H9 (cell line): ENCODE measurements at regions not wholly inside any gene's neighbourhood (a gene's known extent, or its start where the extent isn't known, plus 50 kb on each side); places are given as distances from the start of the nearest gene placed in this dataset.

Experiments used
- DNase-seq: peaks from one replicate; pipeline ENCODE4 v3.0.0-alpha.2; 2017
- H2AFZ ChIP-seq: one replicate; pipeline ENCODE4 v1.6.1; 2013; ENCODE audit warnings: mild to moderate bottlenecking, low read length, control low read depth, moderate library complexity
- H2AK5ac ChIP-seq: 2 replicates; pipeline ENCODE4 v1.6.1; 2013; ENCODE audit warnings: low read length, control low read depth, mixed read lengths; ENCODE audit not compliant: insufficient read length
- H2BK120ac ChIP-seq: one replicate; pipeline ENCODE4 v1.6.1; 2013; ENCODE audit warnings: low read depth, mild to moderate bottlenecking, low read length, control low read depth, inconsistent platforms; ENCODE audit not compliant: poor library complexity, severe bottlenecking
- H2BK12ac ChIP-seq: 2 replicates; pipeline ENCODE4 v1.6.1; 2013; ENCODE audit warnings: low read length, control low read depth, mixed read lengths, low read depth; ENCODE audit not compliant: insufficient read length
- H2BK15ac ChIP-seq: 2 replicates; pipeline ENCODE4 v1.6.1; 2013; ENCODE audit warnings: low read depth, low read length, control low read depth
- H2BK20ac ChIP-seq: one replicate; pipeline ENCODE4 v1.6.1; 2013; ENCODE audit warnings: low read depth, mild to moderate bottlenecking, low read length, control low read depth, inconsistent platforms; ENCODE audit not compliant: poor library complexity, severe bottlenecking
- H2BK5ac ChIP-seq: 2 replicates; pipeline ENCODE4 v1.6.1; 2013; ENCODE audit warnings: low read length, control low read depth, mixed read lengths; ENCODE audit not compliant: insufficient read length
- H3K14ac ChIP-seq: 2 replicates; pipeline ENCODE4 v1.6.1; 2013; ENCODE audit warnings: low read length, control low read depth; ENCODE audit not compliant: insufficient read depth
- H3K18ac ChIP-seq: 2 replicates; pipeline ENCODE4 v1.6.1; 2013; ENCODE audit warnings: low read depth, mild to moderate bottlenecking, mixed read lengths, low read length, control low read depth; ENCODE audit not compliant: insufficient read length
- H3K23ac ChIP-seq: 2 replicates; pipeline ENCODE4 v1.6.1; 2013; ENCODE audit warnings: low read length, control low read depth, mixed read lengths, low read depth; ENCODE audit not compliant: insufficient read length
- H3K23me2 ChIP-seq: 2 replicates; pipeline ENCODE4 v1.6.1; 2013; ENCODE audit warnings: low read depth, mild to moderate bottlenecking, mixed read lengths, low read length, control low read depth; ENCODE audit not compliant: insufficient read length, poor library complexity, severe bottlenecking
- H3K27ac ChIP-seq: 2 replicates; pipeline ENCODE4 v1.5.1; 2013; ENCODE audit warnings: low read length, control low read depth, mixed read lengths, low read depth; ENCODE audit not compliant: insufficient read length
- H3K27me3 ChIP-seq: 2 replicates; pipeline ENCODE4 v1.6.1; 2013; ENCODE audit warnings: low read length, control low read depth, inconsistent platforms; ENCODE audit not compliant: insufficient read depth
- H3K4ac ChIP-seq: 2 replicates; pipeline ENCODE4 v1.6.1; 2013; ENCODE audit warnings: low read depth, mild to moderate bottlenecking, control low read depth, inconsistent platforms, low read length, moderate library complexity
- H3K4me1 ChIP-seq: 2 replicates; pipeline ENCODE4 v1.6.1; 2013; ENCODE audit warnings: low read length, control low read depth, inconsistent platforms; ENCODE audit not compliant: insufficient read depth
- H3K4me2 ChIP-seq: 2 replicates; pipeline ENCODE4 v1.6.1; 2013; ENCODE audit warnings: low read length, control low read depth, mixed read lengths; ENCODE audit not compliant: insufficient read length, insufficient read depth
- H3K56ac ChIP-seq: 2 replicates; pipeline ENCODE4 v1.6.1; 2013; ENCODE audit warnings: low read depth, mild to moderate bottlenecking, mixed read lengths, low read length, control low read depth; ENCODE audit not compliant: insufficient read length
- H3K79me1 ChIP-seq: 2 replicates; pipeline ENCODE4 v1.6.1; 2013; ENCODE audit warnings: low read depth, mild to moderate bottlenecking, moderate library complexity, low read length, control low read depth, inconsistent platforms; ENCODE audit not compliant: insufficient read depth, poor library complexity, severe bottlenecking
- H3K79me2 ChIP-seq: 2 replicates; pipeline ENCODE4 v1.6.1; 2013; ENCODE audit warnings: low read length, control low read depth, inconsistent platforms; ENCODE audit not compliant: insufficient read depth
- H3K9ac ChIP-seq: 2 replicates; pipeline ENCODE4 v1.6.1; 2013; ENCODE audit warnings: low read length, control low read depth, mixed read lengths; ENCODE audit not compliant: insufficient read length; ENCODE audit errors: extremely low read depth
- H3K9me3 ChIP-seq: one replicate; pipeline ENCODE4 v1.6.1; 2013; ENCODE audit warnings: low read depth, low read length, inconsistent platforms; ENCODE audit not compliant: control insufficient read depth
- H3T11ph ChIP-seq: one replicate; pipeline ENCODE4 v1.6.1; 2013; ENCODE audit warnings: mild to moderate bottlenecking, low read length, control low read depth, inconsistent platforms
- H4K20me1 ChIP-seq: one replicate; pipeline ENCODE4 v1.6.1; 2013; ENCODE audit not compliant: control insufficient read depth, insufficient read length, insufficient read depth
- H4K5ac ChIP-seq: 2 replicates; pipeline ENCODE4 v1.6.1; 2013; ENCODE audit warnings: low read depth, mild to moderate bottlenecking, mixed read lengths, low read length, control low read depth; ENCODE audit not compliant: insufficient read length
- H4K8ac ChIP-seq: replicated peaks from 2 replicates; pipeline ENCODE4 v1.6.1; 2013; ENCODE audit warnings: low read length, control low read depth, mixed read lengths, low read depth; ENCODE audit not compliant: insufficient read length
- H4K91ac ChIP-seq: 2 replicates; pipeline ENCODE4 v1.6.1; 2013; ENCODE audit warnings: low read depth, mild to moderate bottlenecking, moderate library complexity, mixed read lengths, low read length, control low read depth; ENCODE audit not compliant: insufficient read length
- H3K27ac Mint-ChIP-seq, 3 experiments: 2 replicates in 2 of 3; 3 replicates in 1 of 3; pipeline ENCODE4 v1.8.0; 2020 to 2021; ENCODE audit warnings: mixed read lengths in 3 of 3, mild to moderate bottlenecking in 1 of 3, moderate library complexity in 1 of 3
- H3K27me3 Mint-ChIP-seq: 2 replicates; pipeline ENCODE4 v1.8.0; 2021; ENCODE audit warnings: low read depth, mild to moderate bottlenecking, moderate library complexity, mixed read lengths
- H3K36me3 Mint-ChIP-seq, 3 experiments: 2 replicates in 2 of 3; 3 replicates in 1 of 3; pipeline ENCODE4 v1.8.0; 2020 to 2021; ENCODE audit warnings: low read depth in 3 of 3, mixed read lengths in 3 of 3; ENCODE audit not compliant: insufficient read depth in 1 of 3
- H3K4me1 Mint-ChIP-seq, 2 experiments: 2 replicates each; pipeline ENCODE4 v1.8.0; 2020; ENCODE audit warnings: mixed read lengths in 2 of 2
- H3K4me3 Mint-ChIP-seq, 2 experiments: 2 replicates in 1 of 2; 3 replicates in 1 of 2; pipeline ENCODE4 v1.8.0; 2020 to 2021; ENCODE audit warnings: mild to moderate bottlenecking in 2 of 2, mixed read lengths in 2 of 2, moderate library complexity in 1 of 2
- H3K9me3 Mint-ChIP-seq, 2 experiments: 2 replicates in 1 of 2; 3 replicates in 1 of 2; pipeline ENCODE4 v1.8.0; 2020; ENCODE audit warnings: mild to moderate bottlenecking in 2 of 2, mixed read lengths in 2 of 2, moderate library complexity in 1 of 2
- WGBS: extraction: QIAGEN DNeasy Blood & Tissue Kit; methylation state at CpG from one replicate; pipeline ENCODE4 v1.1.7; 2013; ENCODE audit warnings: missing lambda C conversion rate, low lambda C conversion rate, mixed read lengths; ENCODE audit not compliant: insufficient read length; ENCODE audit errors: extremely low coverage; 5-methylcytosine and 5-hydroxymethylcytosine counted together
- TF ChIP-seq, protein P1 (sequence below): fragments of 200-600 bp; sonication (generic); conservative IDR thresholded peaks from 3 replicates; pipeline ENCODE4 v1.8.0; 2021; ENCODE audit warnings: antibody characterized with exemption, mild to moderate bottlenecking

DNA sequence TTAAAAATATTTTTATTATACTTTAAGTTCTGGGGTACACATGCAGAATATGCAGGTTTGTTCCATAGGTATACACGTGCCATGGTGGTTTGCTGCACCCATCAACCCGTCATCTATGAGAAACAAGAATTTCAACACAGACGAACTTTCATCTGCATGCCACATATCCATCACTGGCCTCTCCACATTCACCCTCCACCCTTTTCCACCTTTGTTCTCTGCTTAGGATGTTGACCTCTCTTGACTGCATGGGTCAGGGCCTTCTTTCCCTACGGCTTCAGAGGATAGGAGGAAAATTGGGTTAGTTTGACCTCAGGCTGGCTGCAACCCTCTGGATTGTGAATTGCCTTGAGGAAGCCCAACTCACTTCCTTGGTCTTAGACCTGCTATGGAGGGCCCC is 260.9 kb downstream of the MREG start:
- no peaks in the 10 kb centered on the region for H3K27me3 ChIP-seq
- H3K23ac ChIP-seq, result no peak overlapping the region
- no peak overlapping the region for H2AFZ ChIP-seq
- H3K4ac ChIP-seq, result no peak overlapping the region
- no peak overlapping the region for H3K27ac ChIP-seq
- no peak overlapping the region for H3K9ac ChIP-seq
- H4K20me1 ChIP-seq, result no peaks in the 10 kb centered on the region
- H4K91ac ChIP-seq, result no peak overlapping the region
- no peak overlapping the region for H3T11ph ChIP-seq
- H3K4me1 ChIP-seq, result no peaks in the 10 kb centered on the region
- H3K56ac ChIP-seq, result no peak overlapping the region
- H3K23me2 ChIP-seq, result no peaks in the 10 kb centered on the region
- H2BK120ac ChIP-seq, result no peak overlapping the region
- H3K79me2 ChIP-seq, result no peaks in the 10 kb centered on the region
- H4K8ac ChIP-seq, result no peak overlapping the region
- WGBS, result no CpG with 5 or more reads among the region's 4 CpGs
- no peaks in the 10 kb centered on the region for H3K9me3 ChIP-seq
- DNase-seq, result no peak
- H2BK12ac ChIP-seq, result no peak overlapping the region
- H3K9me3 Mint-ChIP-seq, result no peaks in the 10 kb centered on the region
- H4K5ac ChIP-seq, result no peak overlapping the region
- no peak overlapping the region for H3K14ac ChIP-seq
- no peak overlapping the region for H2BK15ac ChIP-seq
- H3K4me1 Mint-ChIP-seq, result no peaks in the 10 kb centered on the region
- H3K36me3 Mint-ChIP-seq, result no peaks in the 10 kb centered on the region
- H2BK20ac ChIP-seq, result no peak overlapping the region
- no peaks in the 10 kb centered on the region; the same call in 1 of the 2 replicates for H3K27me3 Mint-ChIP-seq
- TF ChIP-seq, protein P1, sequence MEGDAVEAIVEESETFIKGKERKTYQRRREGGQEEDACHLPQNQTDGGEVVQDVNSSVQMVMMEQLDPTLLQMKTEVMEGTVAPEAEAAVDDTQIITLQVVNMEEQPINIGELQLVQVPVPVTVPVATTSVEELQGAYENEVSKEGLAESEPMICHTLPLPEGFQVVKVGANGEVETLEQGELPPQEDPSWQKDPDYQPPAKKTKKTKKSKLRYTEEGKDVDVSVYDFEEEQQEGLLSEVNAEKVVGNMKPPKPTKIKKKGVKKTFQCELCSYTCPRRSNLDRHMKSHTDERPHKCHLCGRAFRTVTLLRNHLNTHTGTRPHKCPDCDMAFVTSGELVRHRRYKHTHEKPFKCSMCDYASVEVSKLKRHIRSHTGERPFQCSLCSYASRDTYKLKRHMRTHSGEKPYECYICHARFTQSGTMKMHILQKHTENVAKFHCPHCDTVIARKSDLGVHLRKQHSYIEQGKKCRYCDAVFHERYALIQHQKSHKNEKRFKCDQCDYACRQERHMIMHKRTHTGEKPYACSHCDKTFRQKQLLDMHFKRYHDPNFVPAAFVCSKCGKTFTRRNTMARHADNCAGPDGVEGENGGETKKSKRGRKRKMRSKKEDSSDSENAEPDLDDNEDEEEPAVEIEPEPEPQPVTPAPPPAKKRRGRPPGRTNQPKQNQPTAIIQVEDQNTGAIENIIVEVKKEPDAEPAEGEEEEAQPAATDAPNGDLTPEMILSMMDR, result no peak
- no peak overlapping the region for H2BK5ac ChIP-seq
- H2AK5ac ChIP-seq, result no peak overlapping the region
- no peak overlapping the region for H3K4me2 ChIP-seq
- no peak overlapping the region for H3K4me3 Mint-ChIP-seq
- H3K79me1 ChIP-seq, result no peaks in the 10 kb centered on the region
- H3K27ac Mint-ChIP-seq, result no peak overlapping the region
- no peak overlapping the region for H3K18ac ChIP-seq
